NCI-H2227 (cell line): ENCODE measurements at regions not wholly inside any gene's neighbourhood (a gene's known extent, or its start where the extent isn't known, plus 50 kb on each side); places are given as distances from the start of the nearest gene placed in this dataset.

Source experiments
- DNase-seq: peaks from one replicate; lab custom pipeline; 2025; ENCODE audit not compliant: unreplicated experiment; lab: John Stamatoyannopoulos, UW

DNA sequence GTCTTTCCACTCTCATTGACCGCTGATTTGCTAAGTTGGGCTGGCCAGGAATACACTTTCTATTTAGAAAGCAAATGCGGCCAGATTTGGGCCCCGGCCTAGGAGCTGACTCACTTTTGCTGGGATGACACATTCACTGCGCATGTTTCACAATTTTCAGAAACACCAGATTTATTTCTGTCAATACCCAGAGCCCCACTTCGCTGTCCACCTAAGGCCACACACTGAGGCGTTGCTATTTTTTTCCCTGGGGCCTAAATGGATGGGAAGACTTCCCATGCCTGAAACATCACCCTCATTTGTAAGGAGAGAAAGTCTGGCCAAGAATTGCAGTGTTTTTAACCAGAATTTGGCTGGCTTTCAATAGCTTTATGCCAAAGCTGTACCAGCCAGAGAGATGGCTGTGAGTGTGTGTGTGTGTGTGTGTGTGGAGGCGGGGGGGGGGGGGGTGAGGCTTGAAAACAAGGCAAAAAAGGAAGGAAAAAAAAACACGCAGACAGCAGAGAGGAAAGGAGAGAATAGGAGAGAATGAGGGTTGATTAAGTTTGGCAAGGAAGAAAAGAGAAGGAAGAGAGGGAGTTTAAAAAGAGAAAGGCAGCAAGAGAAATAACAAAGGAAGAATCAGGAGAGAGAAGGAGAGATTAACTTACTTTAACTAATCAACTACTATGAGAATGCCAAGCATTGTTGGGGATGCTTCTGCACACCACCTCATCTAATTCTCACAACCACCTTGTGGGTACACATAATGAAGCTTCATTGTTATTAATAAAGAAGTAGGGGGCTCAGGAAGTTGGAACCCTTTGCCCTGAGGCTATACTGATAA is 261.4 kb upstream of the KLF4 start:
- no peak for DNase-seq

DNA sequence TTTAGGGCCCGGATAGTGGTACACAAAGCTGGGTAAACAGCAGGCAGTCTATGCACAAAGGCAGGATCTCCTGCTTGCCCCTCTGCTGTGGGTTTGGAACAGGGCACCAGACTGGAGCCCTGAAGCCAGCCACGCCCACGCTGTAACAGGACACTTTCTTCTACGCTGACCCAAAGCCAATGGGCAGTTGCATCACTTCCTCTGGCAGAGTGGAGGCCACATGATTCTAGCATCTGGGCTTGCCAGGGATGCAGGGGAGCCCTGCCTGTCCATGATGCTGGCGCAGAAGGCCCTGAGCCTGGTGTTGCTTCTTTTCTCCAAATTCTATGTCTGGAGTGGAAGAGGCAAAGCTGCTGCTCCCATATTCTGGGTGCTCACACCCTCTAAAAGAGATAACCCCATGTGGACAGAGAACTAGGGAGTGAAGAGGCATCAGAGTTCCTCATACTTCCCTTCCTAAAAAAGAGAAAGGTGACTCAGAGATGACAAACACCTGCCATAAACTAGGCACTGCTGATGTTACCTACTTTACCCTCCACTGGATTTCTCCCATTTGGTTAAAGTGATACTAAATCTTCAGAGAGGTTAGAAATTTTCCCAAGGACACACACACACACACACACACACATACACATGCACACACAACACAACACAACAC is 260.3 kb upstream of the KLF4 start:
- DNase-seq = no peak

- no peak for DNase-seq
Measured at GRCh38 chr9:107744873-107745272, 255.3 kb upstream of the KLF4 start.

DNA sequence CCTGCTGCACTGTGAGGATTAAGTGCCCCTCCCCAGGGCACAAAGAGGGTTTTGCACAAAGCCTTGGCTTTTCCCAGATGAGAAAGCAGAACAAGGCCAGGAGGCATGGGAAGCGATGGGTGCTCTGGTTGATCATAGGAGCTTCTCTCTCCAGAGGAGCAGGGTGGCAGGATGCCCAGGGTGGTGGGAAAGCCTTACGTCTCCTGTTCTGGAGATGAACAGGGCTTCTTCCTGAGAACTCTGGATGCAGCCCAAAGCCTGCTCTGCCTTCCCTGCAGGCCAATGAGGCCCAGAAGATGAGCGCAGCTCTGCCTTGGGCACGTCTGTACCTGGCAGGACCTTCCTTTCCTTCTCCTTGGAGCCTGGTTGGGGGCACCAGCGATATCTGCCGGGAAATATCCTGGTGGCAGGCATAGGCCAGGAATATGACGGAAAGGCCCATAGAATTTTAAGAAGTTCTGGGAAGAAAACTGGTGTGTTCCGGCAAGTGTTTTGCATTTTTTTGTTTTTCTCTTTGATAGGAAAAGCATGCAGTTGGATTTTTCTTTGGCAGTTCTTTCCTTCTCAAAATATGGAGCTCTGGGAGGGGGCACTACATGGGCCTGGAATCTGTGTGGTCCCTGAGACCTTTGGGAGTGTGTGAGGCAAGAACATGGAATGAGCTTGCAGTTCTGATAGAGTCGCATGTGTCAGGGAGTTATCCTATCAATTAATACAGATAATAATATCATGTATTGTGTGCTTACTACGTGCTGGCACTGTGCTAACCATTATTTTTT is 253.2 kb upstream of the KLF4 start:
- no peak for DNase-seq

- no peak for DNase-seq
Measured at GRCh38 chr9:107740088-107740980, 250.8 kb upstream of the KLF4 start.

DNA sequence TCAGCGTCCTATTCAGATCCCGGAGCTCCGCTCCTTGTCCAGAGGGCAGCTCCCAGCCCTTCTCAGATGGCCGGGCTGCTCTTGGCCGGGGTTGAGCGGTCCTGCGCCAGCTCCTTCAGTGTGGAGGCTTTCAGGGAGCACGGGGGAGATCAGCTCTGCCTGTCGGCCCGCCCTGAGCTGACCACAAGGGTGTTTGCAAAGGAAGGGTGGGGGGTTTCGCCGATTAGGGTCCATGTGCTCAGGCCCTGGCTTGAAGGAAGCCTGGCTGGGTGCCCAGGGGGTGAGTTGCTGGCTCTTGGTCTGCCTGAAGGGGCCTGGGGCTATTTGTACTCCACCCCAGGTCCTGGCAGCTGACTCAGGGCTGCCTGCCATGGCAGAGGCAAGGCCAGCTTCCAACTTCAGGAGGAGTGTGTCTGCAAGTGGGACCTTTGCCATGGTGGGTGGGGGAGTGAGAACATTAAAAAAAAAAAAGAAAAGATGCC is 250.1 kb upstream of the KLF4 start:
- no peak for DNase-seq

DNA sequence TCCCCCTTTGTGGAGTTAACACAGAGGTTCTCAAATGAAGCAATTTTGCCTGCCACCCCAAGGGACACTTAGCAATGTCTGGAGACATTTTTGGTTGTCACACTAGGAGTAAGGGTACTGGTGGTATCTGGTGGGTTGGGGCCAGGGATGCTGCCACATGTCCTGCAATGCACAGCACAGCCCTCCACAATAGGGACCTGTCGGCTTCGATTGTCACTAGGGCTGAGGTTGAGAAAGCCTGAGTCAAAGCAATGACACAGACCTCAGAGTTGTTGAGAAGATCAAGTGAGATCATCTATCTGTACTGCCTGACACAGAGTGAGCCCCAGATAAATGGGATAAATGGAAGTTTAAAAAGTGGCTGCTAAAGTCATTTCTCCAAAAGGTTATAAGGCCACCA is 249.2 kb upstream of the KLF4 start:
- no peak for DNase-seq

- DNase-seq = no peak
Measured at GRCh38 chr9:107737987-107738743, 248.6 kb upstream of the KLF4 start.

DNA sequence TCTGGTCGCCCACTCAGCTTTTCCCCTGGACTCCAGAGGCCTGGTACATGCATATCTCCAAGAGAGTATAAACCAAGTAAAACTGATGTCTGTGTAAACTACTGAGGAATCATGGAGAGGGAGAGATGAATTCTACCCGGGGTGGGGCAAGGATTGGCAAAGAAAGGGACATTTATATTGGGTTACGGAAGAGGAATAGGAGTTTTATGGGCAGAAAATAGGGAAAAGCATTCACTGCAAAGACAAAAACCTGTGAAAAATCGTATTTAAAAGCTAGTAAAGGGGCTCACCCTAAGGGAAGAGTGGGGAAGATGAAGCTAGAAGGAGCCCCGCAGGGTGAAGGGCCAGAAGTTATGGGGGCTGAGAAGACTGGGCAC is 248.0 kb upstream of the KLF4 start:
- DNase-seq = no peak

GRCh38 chr9:107735821-107736220 is 246.3 kb upstream of the KLF4 start:
- DNase-seq = no peak

DNA sequence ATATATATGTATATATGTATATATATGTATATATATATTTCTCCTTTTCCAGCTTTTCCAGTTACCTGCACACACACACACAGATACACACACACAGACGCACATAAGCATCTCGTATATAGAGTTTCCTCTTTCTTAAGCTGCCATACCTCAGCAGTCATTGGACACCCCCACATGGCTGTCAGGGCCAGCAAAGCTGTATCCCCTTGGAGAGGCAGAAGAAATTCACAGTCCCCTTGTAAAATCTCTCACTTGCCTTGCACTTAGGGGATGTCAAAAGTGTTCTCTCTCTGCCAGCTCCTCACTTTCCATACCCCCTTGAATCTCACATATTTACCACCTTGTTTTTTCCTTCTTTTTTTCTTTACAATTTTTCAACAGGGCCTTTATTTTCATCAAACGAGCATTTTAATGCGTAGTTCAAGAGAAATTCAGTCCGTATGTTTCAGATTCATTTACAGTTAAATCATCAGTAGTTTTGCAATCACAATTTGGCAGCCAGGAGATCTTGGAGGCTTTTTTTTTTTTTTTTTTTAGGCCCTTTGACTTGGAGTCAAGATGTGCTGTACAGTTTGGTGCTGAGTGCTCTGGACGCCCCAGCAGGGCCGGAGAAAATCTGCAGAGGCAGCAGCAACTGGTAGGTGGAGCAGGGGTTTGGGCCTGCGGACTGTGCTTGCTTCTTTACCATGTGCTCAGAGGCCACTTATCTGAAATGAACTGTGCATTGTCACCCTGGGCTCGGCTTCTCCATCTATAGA is 244.9 kb upstream of the KLF4 start:
- no peak for DNase-seq

GRCh38 chr9:107733523-107733894 is 243.9 kb upstream of the KLF4 start:
- DNase-seq = no peak

DNA sequence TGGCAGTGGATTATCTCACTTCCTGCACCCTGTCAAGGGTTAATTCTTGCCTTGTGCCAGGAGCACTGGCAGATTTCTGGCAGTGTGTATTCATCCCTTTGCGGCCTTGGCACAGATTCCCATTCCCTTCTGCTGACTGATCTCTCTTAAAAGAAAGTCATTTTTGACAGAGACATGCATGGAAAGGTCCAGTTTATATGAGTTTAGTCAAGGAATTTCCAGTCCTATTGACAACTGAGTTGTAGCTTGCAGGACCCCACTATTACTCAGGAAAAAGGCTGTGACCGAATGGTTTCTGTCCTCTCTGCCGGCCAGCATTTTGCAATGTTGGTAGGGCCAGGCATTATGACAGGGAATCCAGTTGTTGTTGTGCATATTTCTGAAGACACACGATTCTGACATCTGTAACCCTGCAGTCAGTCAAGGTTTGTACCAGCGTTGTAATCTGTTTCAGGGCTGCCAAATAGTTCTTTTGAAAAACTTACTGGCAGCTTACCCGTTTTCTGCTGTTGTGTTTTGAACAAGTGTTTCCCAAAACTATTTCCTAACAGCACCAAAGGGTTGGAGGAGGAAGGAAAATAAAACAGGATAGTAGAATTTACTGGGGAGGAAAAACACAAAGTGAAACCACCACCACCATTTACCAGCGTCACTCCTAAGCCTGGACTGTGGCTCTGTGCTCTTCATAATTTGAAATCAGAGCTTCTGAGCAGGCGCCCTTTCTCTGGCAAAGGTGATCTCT is 243.4 kb upstream of the KLF4 start:
- DNase-seq = no peak

DNA sequence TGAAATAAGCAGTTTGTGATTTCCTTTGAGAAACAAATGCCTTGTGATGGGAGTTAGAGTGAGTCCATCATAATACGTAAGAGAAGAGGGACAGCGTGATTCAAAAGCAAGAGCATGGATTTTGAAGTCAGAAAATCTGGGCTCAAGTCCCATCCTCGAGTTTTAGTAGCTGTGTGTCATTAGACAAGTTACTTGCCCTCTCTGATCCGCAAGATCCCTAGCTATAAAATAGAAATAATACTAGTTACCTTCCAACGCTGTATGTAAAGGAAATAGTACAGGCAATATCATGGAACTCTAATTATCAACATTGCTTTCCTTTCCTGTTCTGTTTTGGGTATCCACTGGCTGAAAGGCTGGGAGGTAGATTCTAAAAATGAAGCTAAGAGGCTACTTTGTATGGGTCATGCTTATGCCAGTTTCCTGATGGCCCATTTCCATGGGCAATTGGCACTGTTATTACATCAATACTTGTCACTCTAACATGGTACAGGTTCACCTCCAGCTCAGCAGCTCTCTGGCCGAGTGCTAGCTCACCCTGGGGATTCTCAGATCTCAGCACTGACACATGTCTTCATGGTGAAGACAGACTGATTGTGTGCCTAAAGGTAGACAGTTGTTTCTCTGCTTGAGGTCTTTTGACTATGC is 241.7 kb upstream of the KLF4 start:
- no peak for DNase-seq

GRCh38 chr9:107730666-107731065 is 241.1 kb upstream of the KLF4 start:
- no peak for DNase-seq

- DNase-seq = no peak
Measured at GRCh38 chr9:107727086-107727780, 237.7 kb upstream of the KLF4 start.

DNA sequence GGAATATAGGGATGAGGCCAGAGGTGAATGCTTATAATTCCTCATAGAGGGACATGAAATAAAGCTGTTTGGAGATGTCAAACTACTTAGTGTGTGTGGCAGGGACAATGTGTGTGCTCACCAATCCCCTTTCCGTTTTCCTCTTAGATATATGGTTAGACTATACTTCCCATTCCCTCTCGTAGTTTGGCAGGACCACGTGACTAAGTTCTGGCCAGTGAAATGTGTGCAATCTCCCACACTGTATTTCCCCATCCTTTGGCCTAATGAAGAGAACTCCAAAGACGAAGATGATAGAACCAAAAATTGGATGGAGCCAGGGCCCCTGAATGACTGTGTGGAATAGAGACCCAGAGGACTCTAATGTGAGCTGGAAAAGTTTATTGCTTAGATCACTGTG is 233.4 kb upstream of the KLF4 start:
- DNase-seq = no peak
